ENCODE measurements at regions not wholly inside any gene's neighbourhood (a gene's known extent, or its start where the extent isn't known, plus 50 kb on each side); places are given as distances from the start of the nearest gene placed in this dataset.

GRCh38 chr6:164087870-164088269 lies 673.4 kb downstream of the QKI start:
- TF ChIP-seq HDGF (IDR thresholded peaks at IDR 0.05; ENCODE audit: borderline replicate concordance) (no peak), SP1 (IDR thresholded peaks at IDR 0.05) (no peak), ZNF384 (IDR thresholded peaks at IDR 0.05) (no peak), FOXM1 (IDR thresholded peaks at IDR 0.05; ENCODE audit: borderline replicate concordance) (0 out of 2 replicates have a peak, but pooled peaks have one; percentile 19), TARDBP (IDR thresholded peaks at IDR 0.05) (no peak), CTBP1 (IDR thresholded peaks at IDR 0.05; ENCODE audit: borderline replicate concordance) (no peak), BHLHE40 (IDR thresholded peaks at IDR 0.05; ENCODE audit: borderline replicate concordance) (no peak), PKNOX1 (IDR thresholded peaks at IDR 0.05) (no peak), FOXA1 (IDR thresholded peaks at IDR 0.05) (no peak), L3MBTL2 (conservative IDR thresholded peaks at IDR 0.05) (no peak), FOXK2 (IDR thresholded peaks at IDR 0.05) (no peak), NFRKB (IDR thresholded peaks at IDR 0.05) (no peak)

Data from HEK293T (cell line).